ENCODE measurements at regions not wholly inside any gene's neighbourhood (a gene's known extent, or its start where the extent isn't known, plus 50 kb on each side); places are given as distances from the start of the nearest gene placed in this dataset.

DNA sequence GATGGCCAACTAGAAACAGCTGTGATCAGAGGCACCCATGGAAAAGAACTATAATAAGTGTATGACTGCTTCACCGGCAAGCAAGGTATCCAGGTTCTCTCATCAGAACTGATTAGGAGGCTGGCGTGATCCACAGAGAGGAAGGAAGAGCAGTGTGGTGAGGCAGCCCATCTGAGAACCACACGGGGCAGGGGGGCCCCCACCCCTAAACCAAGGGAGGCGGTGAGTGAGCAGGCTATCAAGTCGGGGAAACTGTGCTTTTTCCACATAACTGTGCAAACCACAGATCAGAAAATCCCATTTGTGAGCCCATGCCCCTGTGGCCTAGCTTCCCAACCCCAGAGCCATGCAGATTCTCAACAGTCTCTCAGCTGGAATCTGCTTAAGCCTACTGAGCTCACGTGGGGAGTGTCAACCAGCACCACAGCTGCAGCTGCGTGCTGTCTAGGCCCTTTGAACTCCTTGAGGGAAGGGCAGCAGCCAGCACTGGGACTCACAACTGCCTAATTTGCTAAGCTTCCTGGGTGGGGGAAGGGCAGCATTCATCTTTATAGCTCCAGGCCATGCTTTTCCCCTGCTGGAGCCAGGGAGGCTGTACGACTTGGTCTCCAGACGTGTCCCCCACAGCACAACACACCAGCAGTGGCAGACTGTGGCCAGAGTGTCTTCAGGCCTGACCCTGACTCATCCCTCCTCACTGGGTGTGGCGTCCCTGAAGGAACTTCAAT lies 444.4 kb upstream of the ATP2B1 start:
- no peaks in the 10 kb centered on the region for H3K9me2 ChIP-seq (ENCODE audit: insufficient read depth, low read length)
- H2AFZ ChIP-seq (ENCODE audit: low read depth, low read length): no peak overlapping the region
- H3K79me2 ChIP-seq (replicated peaks; ENCODE audit: insufficient read depth, low read length): no peaks in the 10 kb centered on the region
- no peak overlapping the region for H3K9ac ChIP-seq (ENCODE audit: low read length)
- H3K27me3 ChIP-seq (ENCODE audit: insufficient read depth, low read depth, low read length): no peaks in the 10 kb centered on the region
- H3F3A ChIP-seq (ENCODE audit: insufficient read depth, low read length, poor library complexity, severe bottlenecking): no peaks in the 10 kb centered on the region
- no peaks in the 10 kb centered on the region for H3K9me3 ChIP-seq (ENCODE audit: low read length)
- no peak overlapping the region for H3K4me2 ChIP-seq (ENCODE audit: low read length)
- no peaks in the 10 kb centered on the region for H4K20me1 ChIP-seq (ENCODE audit: insufficient read depth)
- H3K36me3 ChIP-seq (ENCODE audit: insufficient read depth, low read length): no peaks in the 10 kb centered on the region
- no peak overlapping the region for H3K4me3 ChIP-seq (ENCODE audit: low read length)
- TF ChIP-seq POLR2AphosphoS5 (IDR thresholded peaks at IDR 0.05) (no peak), TAF1 (IDR thresholded peaks at IDR 0.05; ENCODE audit: low read depth) (no peak), EZH2 (IDR thresholded peaks at IDR 0.05; ENCODE audit: borderline replicate concordance, insufficient read depth, low read length, poor library complexity, severe bottlenecking) (no peak), RAD21 (conservative IDR thresholded peaks at IDR 0.05) (no peak)
- TF ChIP-seq, protein P1, sequence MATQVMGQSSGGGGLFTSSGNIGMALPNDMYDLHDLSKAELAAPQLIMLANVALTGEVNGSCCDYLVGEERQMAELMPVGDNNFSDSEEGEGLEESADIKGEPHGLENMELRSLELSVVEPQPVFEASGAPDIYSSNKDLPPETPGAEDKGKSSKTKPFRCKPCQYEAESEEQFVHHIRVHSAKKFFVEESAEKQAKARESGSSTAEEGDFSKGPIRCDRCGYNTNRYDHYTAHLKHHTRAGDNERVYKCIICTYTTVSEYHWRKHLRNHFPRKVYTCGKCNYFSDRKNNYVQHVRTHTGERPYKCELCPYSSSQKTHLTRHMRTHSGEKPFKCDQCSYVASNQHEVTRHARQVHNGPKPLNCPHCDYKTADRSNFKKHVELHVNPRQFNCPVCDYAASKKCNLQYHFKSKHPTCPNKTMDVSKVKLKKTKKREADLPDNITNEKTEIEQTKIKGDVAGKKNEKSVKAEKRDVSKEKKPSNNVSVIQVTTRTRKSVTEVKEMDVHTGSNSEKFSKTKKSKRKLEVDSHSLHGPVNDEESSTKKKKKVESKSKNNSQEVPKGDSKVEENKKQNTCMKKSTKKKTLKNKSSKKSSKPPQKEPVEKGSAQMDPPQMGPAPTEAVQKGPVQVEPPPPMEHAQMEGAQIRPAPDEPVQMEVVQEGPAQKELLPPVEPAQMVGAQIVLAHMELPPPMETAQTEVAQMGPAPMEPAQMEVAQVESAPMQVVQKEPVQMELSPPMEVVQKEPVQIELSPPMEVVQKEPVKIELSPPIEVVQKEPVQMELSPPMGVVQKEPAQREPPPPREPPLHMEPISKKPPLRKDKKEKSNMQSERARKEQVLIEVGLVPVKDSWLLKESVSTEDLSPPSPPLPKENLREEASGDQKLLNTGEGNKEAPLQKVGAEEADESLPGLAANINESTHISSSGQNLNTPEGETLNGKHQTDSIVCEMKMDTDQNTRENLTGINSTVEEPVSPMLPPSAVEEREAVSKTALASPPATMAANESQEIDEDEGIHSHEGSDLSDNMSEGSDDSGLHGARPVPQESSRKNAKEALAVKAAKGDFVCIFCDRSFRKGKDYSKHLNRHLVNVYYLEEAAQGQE (IDR thresholded peaks at IDR 0.05; ENCODE audit: borderline replicate concordance): no peak
- TF ChIP-seq, protein P2, sequence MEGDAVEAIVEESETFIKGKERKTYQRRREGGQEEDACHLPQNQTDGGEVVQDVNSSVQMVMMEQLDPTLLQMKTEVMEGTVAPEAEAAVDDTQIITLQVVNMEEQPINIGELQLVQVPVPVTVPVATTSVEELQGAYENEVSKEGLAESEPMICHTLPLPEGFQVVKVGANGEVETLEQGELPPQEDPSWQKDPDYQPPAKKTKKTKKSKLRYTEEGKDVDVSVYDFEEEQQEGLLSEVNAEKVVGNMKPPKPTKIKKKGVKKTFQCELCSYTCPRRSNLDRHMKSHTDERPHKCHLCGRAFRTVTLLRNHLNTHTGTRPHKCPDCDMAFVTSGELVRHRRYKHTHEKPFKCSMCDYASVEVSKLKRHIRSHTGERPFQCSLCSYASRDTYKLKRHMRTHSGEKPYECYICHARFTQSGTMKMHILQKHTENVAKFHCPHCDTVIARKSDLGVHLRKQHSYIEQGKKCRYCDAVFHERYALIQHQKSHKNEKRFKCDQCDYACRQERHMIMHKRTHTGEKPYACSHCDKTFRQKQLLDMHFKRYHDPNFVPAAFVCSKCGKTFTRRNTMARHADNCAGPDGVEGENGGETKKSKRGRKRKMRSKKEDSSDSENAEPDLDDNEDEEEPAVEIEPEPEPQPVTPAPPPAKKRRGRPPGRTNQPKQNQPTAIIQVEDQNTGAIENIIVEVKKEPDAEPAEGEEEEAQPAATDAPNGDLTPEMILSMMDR (IDR thresholded peaks at IDR 0.05; ENCODE audit: poor library complexity, severe bottlenecking): no peak
- no peak overlapping the region for H3K27ac ChIP-seq (ENCODE audit: low read length)

DNA sequence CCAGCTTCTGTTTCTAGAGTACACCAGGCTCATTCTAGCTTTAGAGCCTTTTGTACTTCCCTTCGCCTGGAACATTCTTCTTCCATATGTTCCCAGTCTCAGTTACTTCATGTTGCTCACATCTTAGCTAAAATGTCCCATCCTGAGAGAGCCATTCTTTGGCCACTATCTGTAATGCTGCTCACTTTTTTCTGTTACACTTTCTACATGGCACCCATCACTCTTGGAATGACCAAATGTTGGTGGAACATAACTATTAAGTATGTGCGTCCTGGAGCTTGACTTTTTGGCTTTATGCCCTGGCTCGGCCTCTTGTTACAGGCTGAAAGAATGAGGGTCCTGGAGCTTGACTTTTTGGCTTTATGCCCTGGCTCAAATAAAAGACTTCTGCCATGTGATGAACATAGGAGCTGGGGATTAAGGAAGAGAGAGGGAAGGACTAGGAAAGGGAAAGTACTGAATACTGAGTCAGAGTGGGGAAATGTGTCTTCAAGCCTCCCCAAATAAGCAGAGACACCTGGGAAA lies 442.9 kb upstream of the ATP2B1 start:
- Histone ChIP-seq H3K27me3 (ENCODE audit: insufficient read depth, low read depth, low read length) (no peaks in the 10 kb centered on the region), H3K27ac (ENCODE audit: low read length) (no peak overlapping the region), H3F3A (ENCODE audit: insufficient read depth, low read length, poor library complexity, severe bottlenecking) (no peaks in the 10 kb centered on the region), H3K4me3 (ENCODE audit: low read length) (no peak overlapping the region), H3K36me3 (ENCODE audit: insufficient read depth, low read length) (no peaks in the 10 kb centered on the region), H4K20me1 (ENCODE audit: insufficient read depth) (no peaks in the 10 kb centered on the region), H3K4me2 (ENCODE audit: low read length) (no peak overlapping the region), H2AFZ (ENCODE audit: low read depth, low read length) (no peak overlapping the region), H3K9me2 (ENCODE audit: insufficient read depth, low read length) (no peaks in the 10 kb centered on the region), H3K9me3 (ENCODE audit: low read length) (no peaks in the 10 kb centered on the region), H3K79me2 (replicated peaks; ENCODE audit: insufficient read depth, low read length) (no peaks in the 10 kb centered on the region), H3K9ac (ENCODE audit: low read length) (no peak overlapping the region)
- TF ChIP-seq EP300 (conservative IDR thresholded peaks at IDR 0.05; ENCODE audit: poor library complexity, severe bottlenecking): no peak
- no peak for TF ChIP-seq TAF1 (IDR thresholded peaks at IDR 0.05; ENCODE audit: low read depth)
- TF ChIP-seq RAD21 (conservative IDR thresholded peaks at IDR 0.05): no peak
- TF ChIP-seq POLR2AphosphoS5 (IDR thresholded peaks at IDR 0.05): no peak
- TF ChIP-seq, protein P1 (IDR thresholded peaks at IDR 0.05; ENCODE audit: borderline replicate concordance): no peak
- TF ChIP-seq SMC3 (conservative IDR thresholded peaks at IDR 0.05; ENCODE audit: poor library complexity): no peak
- no peak for TF ChIP-seq MXI1 (conservative IDR thresholded peaks at IDR 0.05; ENCODE audit: poor library complexity, severe bottlenecking)

Measured in neural cell (in vitro differentiated cells).